GM19468 (cell line): ENCODE measurements at regions not wholly inside any gene's neighbourhood (a gene's known extent, or its start where the extent isn't known, plus 50 kb on each side); places are given as distances from the start of the nearest gene placed in this dataset.

Experiments used
- ATAC-seq: cut with Tn5 transposase; IDR thresholded peaks from one replicate; pipeline ENCODE4 v1.9.1; 2021; ENCODE audit warnings: mild to moderate bottlenecking, moderate library complexity, moderate number of reproducible peaks; ENCODE audit not compliant: unreplicated experiment; ENCODE audit errors: extremely low read depth

GRCh38 chr15:59953392-59953883, 50.7 kb upstream of the FOXB1 start:
- ATAC-seq: no peak

- no peak for ATAC-seq
These were observed 51.2 kb upstream of the FOXB1 start for GRCh38 chr15:59952960-59953359.

GRCh38 chr15:59950603-59951388, 53.3 kb upstream of the FOXB1 start:
- ATAC-seq: no peak

GRCh38 chr15:59948924-59949613, 55.0 kb upstream of the FOXB1 start:
- ATAC-seq: no peak

- no peak for ATAC-seq
These were observed 58.0 kb upstream of the FOXB1 start for GRCh38 chr15:59946084-59946483.

GRCh38 chr15:59945036-59945435, 59.1 kb upstream of the FOXB1 start:
- no peak for ATAC-seq

GRCh38 chr15:59941612-59942011, 62.5 kb upstream of the FOXB1 start:
- no peak for ATAC-seq

- no peak for ATAC-seq
These were observed 63.2 kb upstream of the FOXB1 start for GRCh38 chr15:59940928-59941327.

GRCh38 chr15:59940456-59940855, 63.7 kb upstream of the FOXB1 start:
- ATAC-seq: no peak

GRCh38 chr15:59936741-59937140, 67.4 kb upstream of the FOXB1 start:
- no peak for ATAC-seq

GRCh38 chr15:59933607-59934006, 70.5 kb upstream of the FOXB1 start:
- no peak for ATAC-seq

- no peak for ATAC-seq
These were observed 72.4 kb upstream of the FOXB1 start for GRCh38 chr15:59931646-59932261.

- ATAC-seq: no peak
These were observed 79.1 kb upstream of the FOXB1 start for GRCh38 chr15:59924812-59925522.

- ATAC-seq: no peak
These were observed 80.0 kb upstream of the FOXB1 start for GRCh38 chr15:59924096-59924495.

GRCh38 chr15:59923508-59923907, 80.6 kb upstream of the FOXB1 start:
- ATAC-seq: no peak

GRCh38 chr15:59918994-59919951, 84.8 kb upstream of the FOXB1 start:
- ATAC-seq: peak; percentile 32

GRCh38 chr15:59917504-59918157, 86.5 kb upstream of the FOXB1 start:
- ATAC-seq: no peak

- ATAC-seq: no peak
These were observed 98.1 kb upstream of the FOXB1 start for GRCh38 chr15:59906046-59906445.

- ATAC-seq: no peak
These were observed 98.9 kb upstream of the FOXB1 start for GRCh38 chr15:59905176-59905575.
